Activated T-cell treated with anti-CD3 and anti-CD28 coated beads, Interleukin-2, amount 50 U/mL, for 24 hours (primary cell): ENCODE measurements at regions not wholly inside any gene's neighbourhood (a gene's known extent, or its start where the extent isn't known, plus 50 kb on each side); places are given as distances from the start of the nearest gene placed in this dataset.
"Not testable (repeated sequence)": the region's sequence is repeated elsewhere in the genome, so short reads cannot be mapped to it uniquely, and the experiment has no call there.

ENCODE experiments used
- DNase-seq: peaks from one replicate; pipeline ENCODE4 v3.0.0-alpha.2; 2020
- H3K27ac Mint-ChIP-seq: 2 replicates; pipeline ENCODE4 v1.8.0; 2020; ENCODE audit warnings: mild to moderate bottlenecking, mixed read lengths
- H3K27me3 Mint-ChIP-seq: 2 replicates; pipeline ENCODE4 v1.8.0; 2020; ENCODE audit warnings: mixed read lengths
- H3K36me3 Mint-ChIP-seq: 2 replicates; pipeline ENCODE4 v1.8.0; 2020; ENCODE audit warnings: low read depth, mixed read lengths
- H3K4me1 Mint-ChIP-seq: 2 replicates; pipeline ENCODE4 v1.8.0; 2020; ENCODE audit warnings: low read depth, mixed read lengths
- H3K4me3 Mint-ChIP-seq: 2 replicates; pipeline ENCODE4 v1.8.0; 2020; ENCODE audit warnings: mild to moderate bottlenecking, moderate library complexity, mixed read lengths
- H3K9me3 Mint-ChIP-seq: 2 replicates; pipeline ENCODE4 v1.8.0; 2020; ENCODE audit warnings: mixed read lengths

- H3K4me3 Mint-ChIP-seq: no peak overlapping the region
- H3K36me3 Mint-ChIP-seq: no peaks in the 10 kb centered on the region
- H3K27ac Mint-ChIP-seq: no peak overlapping the region
- H3K9me3 Mint-ChIP-seq: no peaks in the 10 kb centered on the region
- no peak for DNase-seq
- no peaks in the 10 kb centered on the region for H3K27me3 Mint-ChIP-seq
- H3K4me1 Mint-ChIP-seq: no peaks in the 10 kb centered on the region
Observed at GRCh38 chr7:42720991-42721796, 190.7 kb downstream of the C7orf25 start.

- no peaks in the 10 kb centered on the region for H3K9me3 Mint-ChIP-seq
- no peak for DNase-seq
- no peak overlapping the region for H3K27ac Mint-ChIP-seq
- no peaks in the 10 kb centered on the region for H3K36me3 Mint-ChIP-seq
- H3K4me3 Mint-ChIP-seq: no peak overlapping the region
- no peaks in the 10 kb centered on the region for H3K27me3 Mint-ChIP-seq
- H3K4me1 Mint-ChIP-seq: no peaks in the 10 kb centered on the region
Observed at GRCh38 chr7:42720012-42720411, 191.9 kb downstream of the C7orf25 start.

- H3K27ac Mint-ChIP-seq, H3K4me3 Mint-ChIP-seq, H3K36me3 Mint-ChIP-seq, H3K4me1 Mint-ChIP-seq, H3K27me3 Mint-ChIP-seq, H3K9me3 Mint-ChIP-seq, DNase-seq: not testable (repeated sequence)
Observed at GRCh38 chr7:42718466-42718865, 193.4 kb downstream of the C7orf25 start.

- DNase-seq: no peak
- Mint-ChIP-seq H3K27ac (no peak overlapping the region), H3K9me3 (peaks cover 4% of the 10 kb centered on the region), H3K4me3 (no peak overlapping the region), H3K36me3 (no peaks in the 10 kb centered on the region), H3K27me3 (no peaks in the 10 kb centered on the region), H3K4me1 (no peaks in the 10 kb centered on the region)
Observed at GRCh38 chr7:42714356-42714755, 197.5 kb downstream of the C7orf25 start.

GRCh38 chr7:42709284-42709683 lies 202.6 kb downstream of the C7orf25 start:
- H3K27me3 Mint-ChIP-seq: no peaks in the 10 kb centered on the region
- no peak overlapping the region for H3K27ac Mint-ChIP-seq
- no peak for DNase-seq
- H3K4me3 Mint-ChIP-seq: no peak overlapping the region
- no peaks in the 10 kb centered on the region for H3K36me3 Mint-ChIP-seq
- H3K4me1 Mint-ChIP-seq: no peaks in the 10 kb centered on the region
- H3K9me3 Mint-ChIP-seq: peaks cover 4% of the 10 kb centered on the region

GRCh38 chr7:42704710-42705109 lies 207.2 kb downstream of the C7orf25 start:
- Mint-ChIP-seq H3K4me3 (no peak overlapping the region), H3K27me3 (no peaks in the 10 kb centered on the region), H3K36me3 (no peaks in the 10 kb centered on the region), H3K4me1 (no peaks in the 10 kb centered on the region), H3K27ac (no peak overlapping the region), H3K9me3 (no peaks in the 10 kb centered on the region)
- DNase-seq: no peak

- H3K9me3 Mint-ChIP-seq: no peaks in the 10 kb centered on the region
- no peaks in the 10 kb centered on the region for H3K4me1 Mint-ChIP-seq
- H3K27ac Mint-ChIP-seq: no peak overlapping the region
- peaks cover 2% of the 10 kb centered on the region for H3K27me3 Mint-ChIP-seq
- H3K4me3 Mint-ChIP-seq: no peak overlapping the region
- no peak for DNase-seq
- H3K36me3 Mint-ChIP-seq: no peaks in the 10 kb centered on the region
Observed at GRCh38 chr7:42702647-42703046, 209.2 kb downstream of the C7orf25 start.

- Mint-ChIP-seq H3K36me3 (no peaks in the 10 kb centered on the region), H3K27me3 (peaks cover 2% of the 10 kb centered on the region), H3K27ac (no peak overlapping the region), H3K4me3 (no peak overlapping the region), H3K4me1 (no peaks in the 10 kb centered on the region), H3K9me3 (no peaks in the 10 kb centered on the region)
- DNase-seq: no peak
Observed at GRCh38 chr7:42700406-42701327, 211.2 kb downstream of the C7orf25 start.

- Mint-ChIP-seq H3K27ac (no peak overlapping the region), H3K36me3 (no peaks in the 10 kb centered on the region), H3K27me3 (peaks cover 2% of the 10 kb centered on the region), H3K4me1 (no peaks in the 10 kb centered on the region), H3K9me3 (no peaks in the 10 kb centered on the region), H3K4me3 (no peak overlapping the region)
- DNase-seq: no peak
Observed at GRCh38 chr7:42699380-42700178, 212.3 kb downstream of the C7orf25 start.

- Mint-ChIP-seq H3K36me3 (no peaks in the 10 kb centered on the region), H3K27ac (no peak overlapping the region), H3K9me3 (no peaks in the 10 kb centered on the region), H3K4me1 (no peaks in the 10 kb centered on the region), H3K27me3 (peaks cover 2% of the 10 kb centered on the region), H3K4me3 (no peak overlapping the region)
- no peak for DNase-seq
Observed at GRCh38 chr7:42698600-42699374, 213.1 kb downstream of the C7orf25 start.

- Mint-ChIP-seq H3K4me3 (no peak overlapping the region), H3K36me3 (no peaks in the 10 kb centered on the region), H3K4me1 (no peaks in the 10 kb centered on the region), H3K27me3 (peaks cover 2% of the 10 kb centered on the region), H3K27ac (no peak overlapping the region), H3K9me3 (no peaks in the 10 kb centered on the region)
- no peak for DNase-seq
Observed at GRCh38 chr7:42694894-42695507, 216.9 kb downstream of the C7orf25 start.

- Mint-ChIP-seq H3K27me3 (peaks cover 2% of the 10 kb centered on the region), H3K9me3 (no peaks in the 10 kb centered on the region), H3K4me3 (no peak overlapping the region), H3K27ac (no peak overlapping the region), H3K36me3 (no peaks in the 10 kb centered on the region), H3K4me1 (no peaks in the 10 kb centered on the region)
- no peak for DNase-seq
Observed at GRCh38 chr7:42693722-42694121, 218.1 kb downstream of the C7orf25 start.

- Mint-ChIP-seq H3K4me1 (no peaks in the 10 kb centered on the region), H3K9me3 (no peaks in the 10 kb centered on the region), H3K4me3 (no peak overlapping the region), H3K36me3 (no peaks in the 10 kb centered on the region), H3K27ac (no peak overlapping the region), H3K27me3 (no peaks in the 10 kb centered on the region)
- no peak for DNase-seq
Observed at GRCh38 chr7:42692621-42693020, 219.2 kb downstream of the C7orf25 start.
